LoVo (cell line): ENCODE measurements at regions not wholly inside any gene's neighbourhood (a gene's known extent, or its start where the extent isn't known, plus 50 kb on each side); places are given as distances from the start of the nearest gene placed in this dataset.
"Not testable (repeated sequence)": the region's sequence is repeated elsewhere in the genome, so short reads cannot be mapped to it uniquely, and the experiment has no call there.

Experiments used
- DNase-seq: peaks from one replicate; pipeline ENCODE4 v3.0.0-alpha.2; 2016; ENCODE audit warnings: low spot score

DNA sequence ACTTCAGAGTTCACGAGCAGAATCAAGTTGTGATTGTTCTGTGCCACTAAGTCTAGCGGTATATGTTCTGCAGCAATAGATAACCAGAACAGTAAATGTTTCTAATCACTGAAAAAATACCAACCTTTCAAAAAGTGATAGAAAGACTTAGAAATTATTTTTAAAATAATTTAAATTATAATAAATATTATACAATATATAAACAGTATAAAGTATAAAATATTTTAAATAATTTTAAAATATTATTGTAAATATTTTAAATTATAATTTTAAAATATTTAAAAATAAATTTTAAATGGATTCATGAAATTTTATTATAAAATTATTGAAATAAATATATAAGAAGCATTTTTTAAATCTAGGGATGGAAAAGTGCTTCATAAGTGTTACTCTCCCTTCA lies 126.3 kb upstream of the ID2 start:
- no peak for DNase-seq

DNA sequence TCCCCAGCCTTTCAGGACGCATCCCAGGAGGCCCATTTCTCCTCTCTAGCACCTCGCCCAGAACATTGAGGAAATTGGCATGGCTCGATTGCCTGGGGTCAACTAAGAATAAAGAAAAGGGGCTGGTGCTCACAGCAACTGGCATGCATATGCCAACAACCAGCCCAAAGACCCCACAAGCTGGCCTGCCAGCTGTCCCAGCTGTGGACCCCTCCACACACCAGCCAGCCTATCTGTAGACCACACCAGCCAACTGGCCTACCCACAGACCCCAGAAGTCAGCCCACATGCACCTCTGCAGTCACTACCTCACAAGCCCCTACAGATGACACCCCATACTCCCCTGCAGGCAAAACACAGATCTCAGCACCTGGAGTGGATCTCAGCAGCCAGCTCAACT lies 123.8 kb upstream of the ID2 start:
- no peak for DNase-seq

GRCh38 chr2:8558956-8559355 lies 122.9 kb upstream of the ID2 start:
- no peak for DNase-seq

DNA sequence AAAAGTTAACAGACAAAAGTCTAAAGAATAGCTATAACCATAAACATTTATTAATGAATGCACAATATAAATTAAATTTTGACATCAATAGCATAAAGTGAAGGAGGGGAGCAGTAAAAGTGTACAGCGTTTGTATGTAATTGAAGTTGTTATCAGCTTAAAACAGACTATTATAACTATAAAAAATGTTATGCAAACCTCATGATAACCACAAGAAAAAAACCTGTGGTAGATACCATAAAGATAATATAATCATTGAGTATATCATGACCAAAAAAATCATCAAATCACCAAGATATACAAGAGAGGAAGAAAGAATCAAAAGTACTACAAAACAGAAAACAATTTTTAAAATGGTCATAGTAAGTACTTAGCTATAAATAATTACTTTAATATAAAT lies 122.1 kb upstream of the ID2 start:
- DNase-seq: no peak

- not testable (repeated sequence) for DNase-seq
These were observed 120.2 kb upstream of the ID2 start for GRCh38 chr2:8561692-8562091.

DNA sequence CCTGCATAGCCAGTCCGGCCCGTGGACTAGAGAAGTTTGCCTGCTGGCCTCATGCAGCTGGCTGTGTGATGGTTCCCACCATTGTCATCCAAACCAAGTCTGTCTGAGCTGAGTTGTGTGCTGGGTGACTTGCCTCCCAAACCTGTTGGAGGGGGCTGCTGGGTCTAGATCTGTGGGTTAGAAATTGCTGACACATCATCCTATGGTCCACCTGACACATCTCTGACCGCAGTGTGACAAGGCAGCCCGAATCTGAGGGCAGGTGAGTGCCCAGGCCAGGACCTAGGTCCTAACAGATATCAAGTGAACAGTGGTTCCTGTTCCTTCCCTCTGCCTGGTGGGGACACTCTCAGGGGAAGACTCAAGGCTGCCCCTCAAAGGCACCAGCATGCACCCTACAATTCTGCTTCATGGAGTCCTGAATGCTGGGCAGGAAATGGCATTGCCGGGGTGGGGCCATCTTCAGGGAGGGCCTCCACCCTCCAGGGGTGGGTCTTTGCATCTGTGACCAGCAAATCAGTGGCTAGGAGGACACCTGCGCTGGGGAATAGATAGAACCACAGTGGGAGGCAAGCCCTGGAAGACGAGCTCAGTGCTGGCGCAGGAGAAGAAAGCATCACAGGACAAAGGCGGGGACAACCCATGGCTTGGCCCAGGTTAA lies 117.9 kb upstream of the ID2 start:
- DNase-seq: no peak

- DNase-seq: no peak
These were observed 117.4 kb upstream of the ID2 start for GRCh38 chr2:8564475-8564874.

DNA sequence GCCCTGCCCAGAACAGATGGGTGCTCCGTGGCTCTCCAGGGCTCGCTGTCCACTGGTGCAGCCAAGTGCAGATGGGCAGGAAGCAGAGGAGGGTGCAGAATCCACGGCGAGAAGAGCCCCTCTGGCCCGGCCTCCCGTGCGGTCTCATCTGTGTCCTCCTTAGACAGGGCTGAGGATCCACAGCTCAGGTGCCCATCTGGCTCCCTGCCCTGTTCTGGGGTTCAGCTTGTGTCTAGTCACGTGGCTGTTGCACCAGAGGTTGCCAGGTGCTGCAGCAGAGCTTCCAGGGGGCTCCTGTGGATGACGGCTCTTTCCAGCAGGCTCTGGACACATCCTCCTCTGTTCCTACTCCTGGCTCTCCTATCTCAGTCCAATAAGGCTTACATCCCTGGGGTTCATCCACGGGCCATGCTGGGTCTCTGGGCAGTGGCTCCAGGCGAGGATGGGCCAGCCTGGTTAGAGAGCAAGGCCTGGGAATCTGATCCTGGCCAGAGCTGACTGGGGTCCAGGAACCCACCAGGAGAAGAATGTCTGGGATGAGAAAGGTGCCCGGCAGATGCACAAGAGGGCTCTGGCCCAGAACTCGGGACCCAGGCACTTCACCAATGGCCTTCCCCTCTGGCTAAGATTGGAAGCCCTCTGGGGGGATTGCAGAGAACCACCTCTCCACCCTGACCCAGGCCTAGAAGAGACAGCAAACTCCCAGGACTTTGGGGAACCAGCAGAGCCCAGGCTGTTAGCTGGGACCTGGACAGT lies 116.3 kb upstream of the ID2 start:
- DNase-seq: no peak

- DNase-seq: no peak
These were observed 115.6 kb upstream of the ID2 start for GRCh38 chr2:8566155-8566670.

DNA sequence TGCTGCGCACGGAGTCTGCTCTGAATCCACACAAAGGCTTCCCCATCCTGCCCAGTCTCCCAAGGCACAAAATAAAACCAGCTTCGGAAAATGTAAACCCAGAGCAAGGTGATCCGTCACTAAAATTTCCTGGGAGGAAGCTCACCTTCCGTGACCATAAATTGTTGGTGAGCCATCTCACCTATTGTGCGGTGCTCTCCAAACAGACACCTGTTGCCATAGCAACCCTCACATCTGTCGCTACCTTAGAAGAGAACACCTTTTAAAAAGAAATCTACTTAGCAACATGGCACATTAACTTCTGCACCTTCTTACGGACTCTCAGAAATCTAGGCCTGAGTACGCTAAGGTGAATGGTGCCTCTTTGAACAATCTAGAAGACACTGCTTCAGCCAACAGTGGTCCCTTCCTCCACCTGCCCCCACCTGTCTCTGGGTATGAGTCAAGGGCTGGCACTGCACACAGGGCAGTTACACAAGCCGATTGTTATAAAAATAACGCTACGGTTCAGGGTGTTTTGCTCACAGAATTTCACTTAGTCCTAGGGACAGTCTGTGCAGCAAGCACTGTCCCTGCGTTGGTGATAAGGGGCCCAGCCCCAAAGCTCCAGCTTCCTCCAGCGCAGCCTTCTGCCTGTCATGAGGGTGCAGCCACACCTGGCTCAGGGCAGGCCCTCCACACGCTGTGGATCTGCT lies 114.9 kb upstream of the ID2 start:
- no peak for DNase-seq

GRCh38 chr2:8567469-8568260 lies 114.2 kb upstream of the ID2 start:
- DNase-seq: no peak

- no peak for DNase-seq
These were observed 113.1 kb upstream of the ID2 start for GRCh38 chr2:8568543-8569302.

- no peak for DNase-seq
These were observed 112.4 kb upstream of the ID2 start for GRCh38 chr2:8569332-8569930.

DNA sequence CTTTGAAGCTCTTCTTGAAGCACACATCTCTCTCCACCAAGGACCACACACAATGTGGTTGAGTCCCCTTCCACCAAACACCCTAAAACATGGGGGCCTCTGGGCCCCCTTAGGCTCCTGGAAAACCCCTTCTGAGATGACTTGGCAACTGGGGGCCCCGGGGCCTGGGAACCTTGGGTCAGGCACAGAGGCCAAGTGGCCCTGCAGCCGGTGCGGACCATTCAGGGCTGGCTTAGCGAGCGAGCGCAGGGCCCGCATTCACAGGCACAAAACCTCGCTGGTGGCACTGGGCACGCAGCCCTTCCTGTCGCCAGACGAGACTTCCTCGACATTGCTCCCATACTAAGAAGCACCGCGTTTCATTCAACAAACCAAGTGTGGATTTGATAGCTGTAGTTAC lies 111.2 kb upstream of the ID2 start:
- DNase-seq: no peak

DNA sequence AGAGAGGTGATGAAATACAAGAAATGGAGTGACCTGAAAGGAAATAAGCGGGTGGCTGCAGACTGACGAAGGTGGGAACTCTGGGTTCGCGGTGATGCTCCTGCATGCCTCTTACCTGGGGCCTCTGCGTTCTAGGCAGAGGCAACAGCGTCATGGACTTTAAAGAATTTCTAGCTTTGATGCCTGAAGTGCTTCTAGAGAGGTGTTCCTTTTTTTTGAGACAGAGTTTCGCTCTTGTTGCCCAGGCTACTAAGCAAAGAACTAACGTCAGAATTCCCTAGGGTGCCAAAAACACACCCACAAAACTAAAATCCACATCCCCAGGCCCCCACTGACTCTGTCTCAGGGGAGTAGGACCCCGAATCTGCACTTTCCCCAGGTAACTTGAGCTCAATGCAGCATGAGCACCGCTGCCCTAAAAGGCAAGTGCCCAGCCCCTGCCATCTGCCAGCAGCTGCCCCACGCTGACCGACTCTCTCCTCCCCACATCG lies 110.5 kb upstream of the ID2 start:
- DNase-seq: no peak

GRCh38 chr2:8571792-8572499 lies 109.9 kb upstream of the ID2 start:
- DNase-seq: no peak

GRCh38 chr2:8572712-8573233 lies 109.1 kb upstream of the ID2 start:
- DNase-seq: no peak

GRCh38 chr2:8573234-8573941 lies 108.5 kb upstream of the ID2 start:
- no peak for DNase-seq

DNA sequence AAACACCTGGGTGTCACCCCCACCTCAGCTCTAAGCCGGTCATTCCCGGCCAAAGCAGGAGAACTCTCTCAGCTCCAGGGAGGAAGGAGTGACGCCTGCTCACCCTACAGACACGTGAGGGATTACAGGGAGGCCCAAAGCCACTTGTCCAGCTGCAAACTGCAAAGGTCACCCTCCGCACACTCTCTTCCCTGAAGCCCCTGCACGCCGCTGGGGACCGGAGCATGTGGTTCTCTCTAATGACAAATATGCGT lies 108.0 kb upstream of the ID2 start:
- DNase-seq: no peak
